ENCODE measurements at regions not wholly inside any gene's neighbourhood (a gene's known extent, or its start where the extent isn't known, plus 50 kb on each side); places are given as distances from the start of the nearest gene placed in this dataset.

GRCh38 chr14:101103321-101103901 lies 199.9 kb upstream of the RTL1 start:
- peak; percentile 11 for DNase-seq (ENCODE audit: low read depth)

GRCh38 chr14:101104485-101104884 lies 201.0 kb upstream of the RTL1 start:
- DNase-seq (ENCODE audit: low read depth) = no peak

DNA sequence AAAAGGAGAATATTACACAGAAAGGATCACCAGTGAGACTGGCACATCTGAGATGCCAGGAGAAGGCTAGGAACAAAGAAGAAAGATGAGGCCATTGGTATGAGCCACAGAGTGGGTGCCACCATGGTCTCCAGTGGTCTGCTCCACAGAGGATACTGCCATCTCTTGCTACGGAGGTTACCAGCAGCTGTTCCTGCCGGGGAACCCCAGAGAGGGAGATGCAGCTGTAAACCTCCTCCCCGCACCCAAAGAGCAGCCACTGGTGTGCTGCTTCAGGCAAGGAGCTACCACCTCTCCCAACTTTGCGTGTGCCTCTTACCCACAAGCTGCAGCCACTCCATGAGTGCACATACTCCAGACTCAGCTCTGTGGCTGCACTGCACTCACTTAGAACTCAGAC lies 201.5 kb upstream of the RTL1 start:
- DNase-seq (ENCODE audit: low read depth) = no peak

- DNase-seq (ENCODE audit: low read depth) = no peak
Measured at GRCh38 chr14:101108579-101109346, 205.2 kb upstream of the RTL1 start.

DNA sequence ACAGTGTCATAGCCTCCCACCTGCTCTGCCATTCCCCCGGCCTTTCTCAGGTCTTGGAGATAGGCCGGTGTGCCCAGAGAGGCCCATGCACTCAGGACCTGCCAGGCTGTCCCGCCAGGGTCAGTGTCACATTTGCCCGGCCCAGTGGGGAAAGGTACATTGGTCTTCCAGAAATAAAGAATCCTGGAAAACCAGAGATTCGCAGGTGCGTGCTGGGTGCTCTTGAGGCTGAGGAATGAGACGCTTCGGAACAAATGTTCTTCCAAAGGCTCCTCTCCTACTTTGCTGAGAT lies 205.8 kb upstream of the RTL1 start:
- no peak for DNase-seq (ENCODE audit: low read depth)

- DNase-seq (ENCODE audit: low read depth) = no peak
Measured at GRCh38 chr14:101109981-101110728, 206.6 kb upstream of the RTL1 start.

DNA sequence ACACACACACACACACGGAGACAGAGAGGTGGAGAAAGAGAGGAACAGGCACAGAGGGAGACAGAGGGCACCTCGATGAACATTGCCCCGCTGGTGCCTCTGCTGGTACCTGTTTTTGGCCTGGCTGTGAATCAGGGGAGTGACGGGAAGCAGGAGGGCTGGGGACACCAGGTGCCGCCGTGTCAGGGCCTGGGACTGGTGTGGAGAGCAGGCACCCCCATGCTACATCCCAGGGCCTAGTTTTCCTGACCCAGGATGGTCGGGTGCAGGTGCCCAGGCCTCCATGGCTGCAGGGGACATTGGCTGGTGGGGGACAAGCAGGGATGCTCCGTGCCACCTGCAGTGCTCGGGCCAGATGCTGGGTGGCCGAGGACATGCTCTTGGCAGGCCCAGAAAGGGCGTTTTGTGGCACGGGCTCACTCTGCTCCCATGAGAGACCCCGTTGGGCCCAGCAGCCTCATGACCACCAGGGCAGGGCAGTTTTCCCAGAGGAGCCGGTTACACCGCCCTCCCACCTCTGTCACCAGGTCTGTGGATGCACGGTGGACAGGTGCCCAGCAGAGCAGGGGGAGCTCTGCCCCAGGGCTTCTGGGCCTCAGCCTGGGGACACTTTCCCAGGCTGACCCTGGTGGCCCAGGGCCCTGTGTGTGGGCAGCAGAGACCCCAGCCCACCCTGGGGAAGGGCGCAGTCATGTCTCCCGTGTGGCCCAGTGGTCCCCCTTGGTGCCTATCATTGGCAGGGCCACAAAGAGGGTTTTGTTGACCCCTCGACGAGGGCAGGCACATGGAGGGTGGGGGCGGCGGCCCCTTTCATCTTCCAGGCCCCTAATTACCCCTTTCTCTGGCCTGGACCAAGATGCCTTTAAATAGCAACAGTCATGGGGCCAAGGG lies 207.5 kb upstream of the RTL1 start:
- no peak for DNase-seq (ENCODE audit: low read depth)

GRCh38 chr14:101111620-101112290 lies 208.2 kb upstream of the RTL1 start:
- no peak for DNase-seq (ENCODE audit: low read depth)

- DNase-seq (ENCODE audit: low read depth) = no peak
Measured at GRCh38 chr14:101112351-101113107, 209.0 kb upstream of the RTL1 start.

- DNase-seq (ENCODE audit: low read depth) = no peak
Measured at GRCh38 chr14:101113108-101113612, 209.6 kb upstream of the RTL1 start.

DNA sequence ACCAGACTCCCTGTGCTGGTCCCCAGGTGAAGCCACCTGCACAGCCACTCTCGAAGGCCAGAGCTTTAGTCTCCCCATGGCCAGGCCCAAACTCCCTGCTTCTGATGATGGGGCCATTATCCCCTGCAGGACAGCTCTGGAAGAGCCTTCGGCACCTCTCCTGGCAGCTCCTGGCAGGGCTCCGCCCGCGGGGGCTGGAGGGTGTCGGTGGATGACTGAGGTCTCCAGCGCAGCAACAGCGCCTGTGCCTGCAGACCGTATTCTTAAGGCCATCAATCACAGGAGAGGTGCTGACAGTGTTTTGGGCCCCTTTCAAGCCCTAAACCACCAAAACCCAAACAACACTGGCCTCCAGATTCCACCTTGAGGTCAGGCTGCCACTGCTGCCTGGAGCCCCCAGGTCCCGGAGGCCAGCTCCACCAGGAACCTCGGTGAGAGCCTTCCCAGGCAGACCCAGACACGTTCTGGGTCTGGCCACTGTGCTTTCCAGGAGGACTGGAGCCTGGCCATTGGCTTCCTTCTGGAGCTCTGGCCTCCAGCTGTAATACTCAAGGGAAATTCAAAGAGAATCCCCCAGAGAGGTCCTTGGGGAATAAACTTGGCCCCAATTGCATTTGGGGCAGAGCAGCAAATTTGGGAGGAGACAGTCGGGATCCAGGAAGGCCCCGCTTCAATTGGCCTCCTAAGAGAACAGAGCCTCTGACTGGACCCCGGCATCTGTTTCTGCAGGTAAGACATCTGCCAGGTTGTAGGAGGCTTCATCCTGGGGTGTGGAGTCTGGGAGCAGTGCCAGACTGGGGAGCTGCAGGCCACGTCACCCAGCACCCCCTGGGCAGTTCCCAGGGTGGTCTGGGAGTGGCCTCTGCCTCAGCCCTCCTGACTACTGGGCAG lies 210.6 kb upstream of the RTL1 start:
- no peak for DNase-seq (ENCODE audit: low read depth)

DNA sequence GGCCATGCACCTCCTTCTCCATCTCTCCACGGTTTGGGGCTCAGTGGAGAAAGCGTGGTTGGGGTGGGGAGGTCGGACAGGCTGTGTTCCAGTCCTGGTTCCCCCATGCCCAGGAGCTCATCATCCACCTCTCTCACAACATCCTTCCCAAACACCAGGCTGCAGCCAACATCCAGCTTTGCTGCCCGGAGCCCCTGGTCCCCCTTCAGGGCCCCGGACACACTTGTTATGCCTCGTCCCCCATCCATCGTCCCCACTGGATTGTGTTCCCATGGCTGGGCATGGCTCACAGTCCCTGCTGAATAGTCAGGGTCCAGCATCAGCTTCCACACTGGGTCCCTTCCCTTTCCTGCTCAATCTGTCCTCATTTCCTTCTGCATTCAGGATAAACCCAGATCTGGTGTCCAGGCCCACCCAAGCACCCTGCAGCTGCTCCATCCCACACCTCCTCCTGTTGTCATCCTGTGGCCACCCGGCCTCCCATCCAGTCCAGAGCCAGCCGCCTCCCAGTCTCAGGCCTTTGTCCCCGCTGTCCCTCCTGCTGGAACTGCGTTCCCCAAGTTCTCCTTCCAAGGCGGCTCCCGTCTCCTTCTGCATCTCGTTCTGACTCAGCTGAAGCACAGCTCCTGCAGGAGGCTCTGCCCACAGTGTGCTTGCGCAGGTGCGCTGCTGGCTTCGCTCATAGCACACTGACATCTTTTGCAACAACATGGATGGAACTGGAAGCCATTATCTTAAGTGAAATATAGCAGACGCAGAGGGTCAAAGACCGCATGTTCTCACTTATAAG lies 211.4 kb upstream of the RTL1 start:
- no peak for DNase-seq (ENCODE audit: low read depth)

GRCh38 chr14:101115652-101116051 lies 212.1 kb upstream of the RTL1 start:
- DNase-seq (ENCODE audit: low read depth) = no peak

DNA sequence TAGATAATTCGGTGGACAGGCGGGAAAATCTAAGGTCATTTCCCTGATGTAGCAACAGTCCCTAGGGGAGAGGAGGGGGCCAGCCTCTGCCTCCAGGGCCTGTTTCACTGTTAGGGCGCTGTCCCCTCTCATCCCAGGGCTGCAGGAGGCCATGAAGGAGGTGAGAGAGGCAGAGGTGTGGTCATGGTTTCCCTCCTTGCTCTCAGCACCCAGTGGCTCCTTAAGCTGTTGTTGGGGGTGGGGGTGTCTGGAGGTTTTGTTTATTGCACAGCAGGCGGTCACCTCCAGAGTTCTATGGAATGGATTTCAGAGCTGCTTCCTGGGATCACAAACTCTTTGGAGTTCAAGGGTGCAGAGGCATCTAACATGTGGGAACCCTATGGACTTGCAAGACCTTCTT lies 212.5 kb upstream of the RTL1 start:
- no peak for DNase-seq (ENCODE audit: low read depth)

DNA sequence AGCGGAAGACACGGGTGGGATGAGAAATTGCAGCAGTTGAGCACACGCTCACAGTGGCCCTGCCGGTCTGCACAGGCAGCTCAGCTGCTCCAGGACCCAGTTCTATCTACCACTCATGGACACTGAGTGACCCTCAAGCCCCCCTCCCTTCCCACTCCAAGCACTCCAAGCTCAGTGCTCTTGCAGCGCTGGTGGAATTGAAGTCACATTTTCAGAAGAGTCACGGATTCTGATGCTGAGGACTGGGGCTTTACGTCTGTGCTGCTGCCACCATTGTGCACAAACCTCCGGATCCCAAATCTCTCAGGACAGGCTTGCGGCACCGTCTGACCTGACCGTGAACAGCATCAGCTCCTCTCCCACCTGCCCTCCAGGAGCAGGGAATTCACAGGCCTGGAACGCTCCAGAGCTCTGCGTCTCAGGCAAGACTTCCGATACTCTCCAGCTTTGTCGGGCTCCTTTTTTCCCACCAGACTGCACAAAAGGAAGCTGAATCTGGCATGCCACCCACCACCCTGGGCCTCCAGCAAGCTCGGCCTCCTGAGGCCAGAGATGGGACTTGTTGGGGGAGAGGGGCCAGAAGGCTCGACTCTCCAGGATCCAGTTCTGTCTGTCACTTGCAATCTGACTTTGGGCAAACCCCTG lies 213.1 kb upstream of the RTL1 start:
- no peak for DNase-seq (ENCODE audit: low read depth)

- no peak for DNase-seq (ENCODE audit: low read depth)
Measured at GRCh38 chr14:101117543-101117942, 214.0 kb upstream of the RTL1 start.

- no peak for DNase-seq (ENCODE audit: low read depth)
Measured at GRCh38 chr14:101118233-101118632, 214.7 kb upstream of the RTL1 start.
